Spleen (tissue), 7 donors: ENCODE measurements at regions not wholly inside any gene's neighbourhood (a gene's known extent, or its start where the extent isn't known, plus 50 kb on each side); places are given as distances from the start of the nearest gene placed in this dataset.
"Not testable (repeated sequence)": the region's sequence is repeated elsewhere in the genome, so short reads cannot be mapped to it uniquely, and the experiment has no call there.

Source experiments
- POLR2A ChIP-seq, 3 donors: fragments of 450-650 bp; IDR thresholded peaks; one replicate each; pipeline ENCODE4 v1.5.1; 2017; ENCODE audit warnings: antibody characterized with exemption in 3 of 3, mild to moderate bottlenecking in 1 of 3
- POLR2AphosphoS5 ChIP-seq, 3 donors: sonication (generic); formaldehyde crosslinking; IDR thresholded peaks; one replicate each; pipeline ENCODE4 v1.5.1; 2017; ENCODE audit warnings: antibody characterized with exemption in 3 of 3
- TF ChIP-seq, protein P1 (sequence below), 11 experiments: fragments of 200-600 bp in 7 of 11; fragments of 450-650 bp in 4 of 11; sonication (generic) in 4 of 11; IDR thresholded peaks in 8 of 11; conservative IDR thresholded peaks in 3 of 11; 1 replicate in 7 of 11; 2 replicates in 4 of 11; pipeline versions ENCODE4 v1.4.0 to v1.8.0; 2016 to 2021; ENCODE audit warnings: antibody characterized with exemption in 11 of 11, inconsistent platforms in 4 of 11, mild to moderate bottlenecking in 1 of 11
- donor health status: DM: no; HTN: no; CAD: no; lungs with moderate emphysema.
- donor health status: DM: no; HTN: no; CAD: no.
- donor health status: DM: no; HTN: no; CAD: no.

GRCh38 chr7:65762712-65763111 is 110.2 kb upstream of the VKORC1L1 start:
- TF ChIP-seq POLR2A, POLR2AphosphoS5 (IDR thresholded peaks at IDR 0.05): not testable (repeated sequence)
- TF ChIP-seq, protein P1, sequence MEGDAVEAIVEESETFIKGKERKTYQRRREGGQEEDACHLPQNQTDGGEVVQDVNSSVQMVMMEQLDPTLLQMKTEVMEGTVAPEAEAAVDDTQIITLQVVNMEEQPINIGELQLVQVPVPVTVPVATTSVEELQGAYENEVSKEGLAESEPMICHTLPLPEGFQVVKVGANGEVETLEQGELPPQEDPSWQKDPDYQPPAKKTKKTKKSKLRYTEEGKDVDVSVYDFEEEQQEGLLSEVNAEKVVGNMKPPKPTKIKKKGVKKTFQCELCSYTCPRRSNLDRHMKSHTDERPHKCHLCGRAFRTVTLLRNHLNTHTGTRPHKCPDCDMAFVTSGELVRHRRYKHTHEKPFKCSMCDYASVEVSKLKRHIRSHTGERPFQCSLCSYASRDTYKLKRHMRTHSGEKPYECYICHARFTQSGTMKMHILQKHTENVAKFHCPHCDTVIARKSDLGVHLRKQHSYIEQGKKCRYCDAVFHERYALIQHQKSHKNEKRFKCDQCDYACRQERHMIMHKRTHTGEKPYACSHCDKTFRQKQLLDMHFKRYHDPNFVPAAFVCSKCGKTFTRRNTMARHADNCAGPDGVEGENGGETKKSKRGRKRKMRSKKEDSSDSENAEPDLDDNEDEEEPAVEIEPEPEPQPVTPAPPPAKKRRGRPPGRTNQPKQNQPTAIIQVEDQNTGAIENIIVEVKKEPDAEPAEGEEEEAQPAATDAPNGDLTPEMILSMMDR (IDR thresholded peaks at IDR 0.05 in 8 of 11, conservative IDR thresholded peaks at IDR 0.05 in 3 of 11) = not testable (repeated sequence)
